Muscle of leg (tissue), 3 donors: ENCODE measurements at regions not wholly inside any gene's neighbourhood (a gene's known extent, or its start where the extent isn't known, plus 50 kb on each side); places are given as distances from the start of the nearest gene placed in this dataset.
A peak's percentile ranks its signal among the peaks of the same experiment; 100 is the strongest.

Source experiments
- DNase-seq: peaks from one replicate; pipeline ENCODE4 v3.0.0; 2013
- H3K27ac ChIP-seq: one replicate; pipeline ENCODE4 v1.5.1; 2013; ENCODE audit warnings: mild to moderate bottlenecking, low read length, control low read depth
- H3K27me3 ChIP-seq: one replicate; pipeline ENCODE4 v1.6.1; 2013; ENCODE audit warnings: low read length; ENCODE audit not compliant: control insufficient read depth, insufficient read depth
- H3K36me3 ChIP-seq: one replicate; pipeline ENCODE4 v1.6.1; 2013; ENCODE audit warnings: low read length; ENCODE audit not compliant: control insufficient read depth, insufficient read depth
- H3K4me1 ChIP-seq: one replicate; pipeline ENCODE4 v1.6.1; 2013; ENCODE audit warnings: low read length; ENCODE audit not compliant: control insufficient read depth, insufficient read depth
- H3K4me3 ChIP-seq: one replicate; pipeline ENCODE4 v1.5.1; 2013; ENCODE audit warnings: low read length, control low read depth
- H3K9me3 ChIP-seq: replicated peaks from 2 replicates; pipeline ENCODE4 v1.6.1; 2013; ENCODE audit warnings: low read depth, low read length; ENCODE audit not compliant: control insufficient read depth
- WGBS: methylation state at CpG from one replicate; pipeline ENCODE4 v1.1.5; 2013; ENCODE audit warnings: missing lambda C conversion rate; ENCODE audit not compliant: insufficient coverage; 5-methylcytosine and 5-hydroxymethylcytosine counted together

DNA sequence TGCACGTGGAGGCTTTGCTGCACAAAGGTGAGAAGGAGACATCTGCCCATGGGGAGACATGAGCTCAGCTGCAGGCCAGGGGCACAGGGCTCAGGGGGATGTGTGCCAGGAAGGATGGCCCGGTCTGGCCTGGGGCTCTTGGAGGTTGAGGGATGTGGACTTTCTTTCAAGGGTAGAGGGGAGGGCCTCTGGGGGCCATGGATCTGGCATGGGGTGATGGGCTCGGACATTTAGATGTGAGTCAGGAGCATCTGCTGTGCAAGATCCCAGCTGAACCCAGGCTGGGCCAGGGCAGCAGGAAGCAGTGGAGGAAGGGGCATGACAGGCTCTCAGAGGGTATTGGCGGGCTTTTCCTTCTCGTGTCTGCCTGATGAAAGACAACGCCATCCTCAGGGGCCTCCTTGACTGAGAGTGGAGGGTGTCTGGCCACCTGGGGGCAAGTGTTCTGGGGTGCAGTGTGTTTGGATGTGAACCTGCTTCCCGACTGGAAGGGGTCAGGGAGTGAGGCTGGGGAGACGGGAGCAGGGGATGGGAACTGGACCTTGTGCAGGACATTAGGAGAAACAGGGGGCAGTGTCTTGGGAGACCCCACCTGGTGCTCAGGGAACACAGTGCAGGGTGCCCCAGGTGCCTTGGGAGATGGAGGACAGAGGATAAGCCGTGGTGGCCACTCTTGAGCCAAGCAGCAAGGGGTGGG, 156.1 kb downstream of the ERMARD start:
- WGBS, result 78% methylated on average over 7 of the region's 9 CpGs
- H3K27ac ChIP-seq, result no peak overlapping the region
- DNase-seq, result no peak
- no peaks in the 10 kb centered on the region for H3K36me3 ChIP-seq
- peaks cover 7% of the 10 kb centered on the region for H3K27me3 ChIP-seq
- H3K9me3 ChIP-seq, result no peaks in the 10 kb centered on the region
- peaks cover 7% of the 10 kb centered on the region for H3K4me1 ChIP-seq
- no peak overlapping the region for H3K4me3 ChIP-seq

DNA sequence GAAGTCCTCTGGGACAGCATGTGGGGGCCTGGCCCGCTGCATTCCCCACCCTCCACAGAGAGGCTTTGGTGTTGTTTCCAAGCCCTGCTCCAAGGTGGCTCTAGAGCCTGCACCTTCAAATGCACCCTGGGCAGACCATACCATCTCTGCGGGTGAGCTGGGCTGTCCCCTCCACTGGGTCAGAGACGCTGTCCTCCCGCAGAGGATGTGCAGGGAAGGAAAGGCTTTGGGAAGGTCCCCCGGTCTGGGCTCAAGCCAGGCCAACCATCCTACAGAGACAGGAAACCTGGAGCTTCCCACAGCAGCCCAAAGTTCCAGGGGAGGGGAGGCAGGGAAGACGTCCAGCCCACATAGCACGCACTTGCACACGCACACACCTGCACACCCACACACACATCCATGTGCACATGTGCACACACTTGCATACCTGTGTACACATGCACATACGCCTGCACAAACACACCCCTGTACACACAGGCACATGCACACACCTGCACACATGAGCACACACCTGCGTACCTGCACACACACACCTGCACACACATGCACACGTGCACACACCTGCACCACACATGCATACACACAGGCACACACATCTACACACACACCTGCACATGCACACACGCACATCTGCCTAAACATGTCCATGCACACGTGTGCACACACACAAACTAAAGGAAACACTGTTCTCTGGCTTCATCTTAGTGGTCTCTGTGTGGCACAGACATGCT, 155.4 kb downstream of the ERMARD start:
- no peak for DNase-seq
- no peaks in the 10 kb centered on the region for H3K36me3 ChIP-seq
- no peak overlapping the region for H3K27ac ChIP-seq
- H3K9me3 ChIP-seq, result no peaks in the 10 kb centered on the region
- peaks cover 7% of the 10 kb centered on the region for H3K4me1 ChIP-seq
- H3K4me3 ChIP-seq, result no peak overlapping the region
- WGBS, result 84% methylated on average over 8 of the region's 13 CpGs
- peaks cover 7% of the 10 kb centered on the region for H3K27me3 ChIP-seq

DNA sequence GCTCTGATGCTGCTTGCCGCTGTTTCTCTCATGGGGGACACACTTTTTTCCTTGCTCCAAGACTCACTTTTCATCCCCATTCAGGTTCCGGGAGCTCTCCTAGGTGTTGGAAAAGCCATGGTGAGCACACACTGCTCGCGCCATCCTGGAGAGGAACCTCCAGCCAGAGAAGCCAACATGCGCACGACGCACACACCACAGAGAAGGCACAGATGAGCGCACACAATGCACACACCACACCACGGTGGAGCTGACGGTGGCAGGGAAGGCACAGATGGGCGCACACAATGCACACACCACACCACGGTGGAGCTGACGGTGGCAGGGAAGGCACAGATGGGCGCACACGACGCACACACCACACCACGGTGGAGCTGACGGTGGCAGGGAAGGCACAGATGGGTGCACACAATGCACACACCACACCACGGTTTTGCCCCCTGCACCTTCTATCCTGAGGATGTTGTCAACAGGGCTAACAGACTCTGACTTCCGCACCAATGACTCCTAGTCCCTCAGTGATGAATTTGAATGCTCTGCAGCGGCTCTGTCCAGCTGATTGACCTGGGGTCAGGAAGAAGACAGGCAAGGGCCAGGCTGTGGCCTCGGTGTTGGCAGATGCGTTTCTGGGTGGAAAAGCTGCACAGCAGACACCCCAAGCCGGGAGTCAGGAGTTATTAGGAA, 154.7 kb downstream of the ERMARD start:
- Histone ChIP-seq H3K27me3 (peaks cover 7% of the 10 kb centered on the region), H3K4me3 (no peak overlapping the region), H3K27ac (no peak overlapping the region), H3K4me1 (peaks cover 7% of the 10 kb centered on the region), H3K9me3 (no peaks in the 10 kb centered on the region), H3K36me3 (no peaks in the 10 kb centered on the region)
- 80% methylated on average over 18 of the region's 24 CpGs for WGBS
- no peak for DNase-seq

DNA sequence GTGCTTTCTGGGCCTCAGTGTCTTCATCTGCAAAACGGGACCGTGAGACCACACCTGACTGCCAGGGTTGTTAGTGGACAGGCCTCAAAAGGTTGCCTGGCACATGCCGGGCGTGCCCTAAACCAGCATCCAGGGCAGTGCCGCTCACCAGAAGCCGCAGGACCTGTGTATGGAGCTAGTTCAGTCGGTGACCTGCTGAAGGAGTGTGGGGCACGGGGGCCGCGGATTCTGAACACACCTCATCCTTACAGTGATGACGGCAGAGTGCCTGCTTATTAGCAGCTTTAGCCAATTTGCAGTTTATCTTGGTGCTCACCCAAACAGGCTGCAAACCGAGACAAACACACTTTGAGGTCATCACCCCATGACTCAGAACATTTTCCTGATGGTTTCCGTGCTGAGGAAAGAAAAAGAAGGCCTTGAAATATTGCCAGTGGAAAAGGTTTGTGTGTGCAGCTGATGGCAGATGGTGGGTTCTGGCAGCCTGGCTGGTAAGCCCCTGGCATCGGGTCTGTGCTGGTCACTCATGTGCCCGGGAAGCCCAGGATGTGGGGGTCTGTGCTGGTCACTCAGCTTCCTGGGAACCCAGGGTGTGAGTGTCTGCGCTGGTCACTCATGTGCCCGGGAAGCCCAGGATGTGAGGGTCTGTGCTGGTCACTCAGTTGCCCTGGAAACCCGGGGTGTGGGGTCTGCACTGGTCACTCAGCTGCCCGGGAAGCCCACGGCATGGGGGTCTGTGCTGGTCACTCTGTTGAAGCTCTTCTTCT, 153.8 kb downstream of the ERMARD start:
- peak overlapping the region; percentile 29 for H3K27ac ChIP-seq
- H3K4me3 ChIP-seq, result no peak overlapping the region
- peaks cover 7% of the 10 kb centered on the region for H3K27me3 ChIP-seq
- H3K4me1 ChIP-seq, result peaks cover 7% of the 10 kb centered on the region
- 85% methylated on average over 9 of the region's 20 CpGs for WGBS
- no peaks in the 10 kb centered on the region for H3K36me3 ChIP-seq
- DNase-seq, result peak; percentile 49
- no peaks in the 10 kb centered on the region for H3K9me3 ChIP-seq

DNA sequence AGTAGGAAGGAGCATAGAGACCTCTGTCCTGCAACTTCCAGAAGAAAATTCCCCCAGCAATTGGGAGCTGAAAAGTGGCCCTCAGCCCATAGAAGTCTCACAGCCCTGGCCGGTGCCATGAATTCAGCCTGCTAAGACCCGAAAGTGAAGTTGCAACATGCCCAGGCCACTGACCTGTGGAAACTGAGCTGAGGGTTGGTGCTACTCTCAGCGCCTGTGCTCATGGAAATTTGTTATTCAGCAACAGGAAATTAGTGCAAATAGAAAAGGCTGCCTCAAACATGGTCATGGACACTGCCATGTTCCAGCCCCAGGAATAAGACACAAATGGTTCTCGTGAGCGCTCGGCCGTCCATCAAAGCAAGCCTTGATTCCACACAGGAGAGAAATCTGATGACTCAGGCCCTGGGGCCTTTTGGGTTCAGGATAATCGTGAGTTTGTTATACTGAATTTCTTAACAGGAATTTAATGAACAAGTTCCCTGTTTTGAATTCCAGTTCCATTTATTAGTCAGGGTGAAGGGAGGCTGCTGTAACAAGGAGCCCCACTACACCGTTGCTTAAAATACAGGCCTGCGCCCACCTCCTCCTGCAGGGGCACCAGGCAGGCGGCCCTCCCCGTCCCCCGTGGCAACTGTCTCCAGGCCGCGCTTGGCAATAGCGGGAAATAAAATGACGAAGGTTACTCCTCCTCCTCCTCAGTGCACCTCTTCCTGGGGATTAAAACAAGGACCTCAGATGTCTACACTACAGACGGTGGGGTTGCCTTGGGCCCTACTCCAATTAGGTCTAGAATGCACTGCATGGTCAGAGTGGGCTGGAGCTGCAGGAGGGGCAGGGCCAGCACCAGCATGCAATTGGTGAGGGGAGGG, 152.9 kb downstream of the ERMARD start:
- H3K9me3 ChIP-seq, result no peaks in the 10 kb centered on the region
- H3K27ac ChIP-seq, result no peak overlapping the region
- peaks cover 10% of the 10 kb centered on the region for H3K4me1 ChIP-seq
- no peak for DNase-seq
- no peaks in the 10 kb centered on the region for H3K36me3 ChIP-seq
- peaks cover 7% of the 10 kb centered on the region for H3K27me3 ChIP-seq
- WGBS, result 84% methylated on average over 13 of the region's 18 CpGs
- H3K4me3 ChIP-seq, result no peak overlapping the region

DNA sequence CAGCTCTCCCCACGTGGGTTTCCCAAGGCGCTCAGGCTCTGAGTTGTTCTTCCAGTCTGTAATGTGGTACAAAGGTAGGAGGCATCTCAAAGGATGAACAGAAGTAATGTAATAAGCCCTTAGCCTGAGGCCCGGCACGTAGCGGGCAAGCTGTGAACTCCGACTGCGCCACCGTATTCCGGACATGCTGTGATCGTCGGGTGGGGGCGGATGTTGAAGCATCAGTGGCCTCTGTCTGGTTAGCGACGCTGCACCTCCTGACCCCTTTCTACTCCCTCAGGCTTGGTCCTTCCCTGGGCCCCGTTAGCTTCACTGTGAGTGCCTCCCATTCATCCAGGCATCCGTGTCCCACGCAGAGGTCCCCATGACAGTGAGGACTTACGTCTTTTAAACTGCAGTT, 151.7 kb downstream of the ERMARD start:
- no peak for DNase-seq
- Histone ChIP-seq H3K4me3 (no peak overlapping the region), H3K27me3 (peaks cover 5% of the 10 kb centered on the region), H3K9me3 (no peaks in the 10 kb centered on the region), H3K27ac (no peak overlapping the region), H3K36me3 (no peaks in the 10 kb centered on the region), H3K4me1 (peaks cover 10% of the 10 kb centered on the region)
- WGBS, result 92% methylated on average over 15 of the region's 18 CpGs

DNA sequence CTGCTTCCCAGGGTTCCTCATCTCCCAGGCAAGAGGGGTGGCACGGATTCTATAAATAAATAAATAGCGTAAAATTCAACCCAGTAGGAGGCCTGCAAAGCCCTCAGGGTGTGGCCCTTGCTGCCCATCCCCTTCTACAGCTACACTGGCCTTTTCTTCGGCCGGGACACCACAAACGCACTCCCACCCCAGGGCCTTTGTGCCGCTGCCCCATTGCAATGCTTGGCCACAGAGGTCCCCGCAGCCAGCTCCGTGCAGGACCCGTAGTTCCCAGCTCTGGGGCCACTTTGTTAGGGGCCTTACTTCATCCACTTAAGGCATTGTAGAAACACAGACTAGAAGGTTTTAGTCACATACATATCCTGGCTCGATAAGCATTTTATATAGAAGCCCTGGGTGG, 151.2 kb downstream of the ERMARD start:
- Histone ChIP-seq H3K36me3 (no peaks in the 10 kb centered on the region), H3K27me3 (peaks cover 2% of the 10 kb centered on the region), H3K27ac (no peak overlapping the region), H3K9me3 (no peaks in the 10 kb centered on the region), H3K4me3 (no peak overlapping the region), H3K4me1 (peaks cover 10% of the 10 kb centered on the region)
- 94% methylated on average over 8 of the region's 10 CpGs for WGBS
- no peak for DNase-seq

DNA sequence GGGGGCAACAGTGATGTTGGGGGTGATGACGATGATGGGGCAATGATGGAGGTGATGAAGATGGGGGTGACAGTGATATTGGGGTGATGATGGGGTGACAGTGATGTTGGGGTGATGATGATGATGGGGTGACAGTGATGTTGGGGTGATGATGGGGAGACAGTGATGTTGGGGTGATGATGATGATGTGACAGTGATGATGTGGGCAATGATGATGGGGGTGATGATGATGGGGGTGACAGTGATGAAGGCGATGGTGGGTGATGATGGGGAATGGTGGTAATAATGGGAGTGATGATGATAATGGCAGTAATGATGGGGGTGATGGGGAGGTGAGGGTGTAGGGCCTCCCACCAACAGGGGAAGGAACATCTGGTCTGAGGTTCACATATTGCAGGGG, 150.6 kb downstream of the ERMARD start:
- 100% methylated on average over 2 of the region's 2 CpGs for WGBS
- peaks cover 10% of the 10 kb centered on the region for H3K4me1 ChIP-seq

DNA sequence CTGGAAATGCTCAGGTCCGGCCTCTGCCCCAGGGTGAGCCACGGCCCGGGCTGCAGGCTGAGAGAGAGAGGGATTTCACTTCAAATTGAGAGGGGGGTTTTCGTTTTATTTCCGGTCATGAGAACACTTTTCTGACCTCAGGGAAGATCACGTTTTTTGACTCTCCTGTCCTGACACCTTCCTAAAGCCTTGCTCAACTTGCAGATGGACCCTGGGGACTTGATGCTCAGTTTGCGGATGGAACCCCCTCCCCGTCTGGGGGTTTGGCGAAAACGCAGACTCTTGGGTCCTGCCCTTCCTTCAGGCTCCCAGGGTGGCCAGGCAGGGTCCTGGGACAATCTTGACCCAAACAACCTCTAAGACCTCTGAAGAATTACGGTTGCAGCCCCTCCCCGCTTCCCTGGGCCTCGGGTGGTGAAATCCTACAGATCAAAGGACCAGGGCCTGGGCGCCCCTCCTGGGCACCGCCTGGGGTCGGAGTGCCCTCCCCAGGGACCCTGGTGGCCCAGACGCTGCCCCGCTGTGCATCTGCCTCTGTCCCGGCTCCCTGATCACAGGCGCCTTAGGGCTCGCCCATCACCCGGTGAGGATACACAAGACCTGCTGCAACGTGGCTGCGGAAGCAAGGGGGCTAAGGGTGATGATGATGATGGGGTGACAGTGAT, 148.2 kb downstream of the ERMARD start:
- 54% methylated on average over 12 of the region's 24 CpGs for WGBS
- Histone ChIP-seq H3K4me1 (peaks cover 2% of the 10 kb centered on the region), H3K9me3 (no peaks in the 10 kb centered on the region), H3K36me3 (no peaks in the 10 kb centered on the region), H3K4me3 (no peak overlapping the region), H3K27me3 (no peaks in the 10 kb centered on the region), H3K27ac (peak overlapping the region; percentile 13)
- no peak for DNase-seq

More for the DNA sequence above, 150.6 kb downstream of the ERMARD start:
- Histone ChIP-seq H3K4me3 (no peak overlapping the region), H3K36me3 (no peaks in the 10 kb centered on the region), H3K9me3 (no peaks in the 10 kb centered on the region), H3K27me3 (peaks cover 2% of the 10 kb centered on the region), H3K27ac (no peak overlapping the region)
- DNase-seq, result no peak
